DOHH2 (cell line): ENCODE measurements at regions not wholly inside any gene's neighbourhood (a gene's known extent, or its start where the extent isn't known, plus 50 kb on each side); places are given as distances from the start of the nearest gene placed in this dataset.

ENCODE experiments used
- H3F3A ChIP-seq: fragments of 200-600 bp; sonication (generic), shearing (Covaris generic); 2 replicates; pipeline ENCODE4 v1.6.0; 2016; ENCODE audit warnings: antibody characterized with exemption, mild to moderate bottlenecking; ENCODE audit not compliant: control insufficient read depth, insufficient read depth
- H3K27ac ChIP-seq: fragments of 200-600 bp; sonication (generic); 2 replicates; pipeline ENCODE4 v1.5.1; 2014; ENCODE audit warnings: low read depth, mild to moderate bottlenecking, low read length, moderate library complexity
- H3K27me3 ChIP-seq: fragments of 200-600 bp; sonication (generic); 2 replicates; pipeline ENCODE4 v1.6.1; 2014; ENCODE audit warnings: mild to moderate bottlenecking, low read length, mixed read lengths; ENCODE audit not compliant: control insufficient read depth
- H3K36me3 ChIP-seq: fragments of 200-600 bp; sonication (generic); 2 replicates; pipeline ENCODE4 v1.6.1; 2014; ENCODE audit warnings: mild to moderate bottlenecking, low read length, moderate library complexity, mixed read lengths; ENCODE audit not compliant: control insufficient read depth
- H3K4me1 ChIP-seq: fragments of 200-600 bp; sonication (generic); 2 replicates; pipeline ENCODE4 v1.6.1; 2014; ENCODE audit warnings: mild to moderate bottlenecking, low read length, mixed read lengths; ENCODE audit not compliant: control insufficient read depth
- H3K4me2 ChIP-seq: fragments of 200-600 bp; sonication (generic); 2 replicates; pipeline ENCODE4 v1.6.0; 2014; ENCODE audit warnings: mild to moderate bottlenecking, low read length, moderate library complexity
- H3K4me3 ChIP-seq: fragments of 200-600 bp; sonication (generic); 2 replicates; pipeline ENCODE4 v1.5.1; 2014; ENCODE audit warnings: mild to moderate bottlenecking, low read length, mixed read lengths
- H3K79me2 ChIP-seq: fragments of 200-600 bp; sonication (generic); 2 replicates; pipeline ENCODE4 v1.6.1; 2014; ENCODE audit warnings: mild to moderate bottlenecking, low read length, mixed read lengths; ENCODE audit not compliant: control insufficient read depth
- H3K9me2 ChIP-seq: fragments of 200-600 bp; sonication (generic); replicated peaks from 2 replicates; pipeline ENCODE4 v1.6.1; 2014; ENCODE audit warnings: mild to moderate bottlenecking, low read length, mixed read lengths; ENCODE audit not compliant: control insufficient read depth
- H3K9me3 ChIP-seq: fragments of 200-600 bp; sonication (generic); 2 replicates; pipeline ENCODE4 v1.6.1; 2014; ENCODE audit warnings: antibody characterized with exemption, low read length, mixed read lengths; ENCODE audit not compliant: control insufficient read depth, insufficient read depth
- H4K20me1 ChIP-seq: fragments of 200-600 bp; sonication (generic); 2 replicates; pipeline ENCODE4 v1.6.0; 2014; ENCODE audit warnings: low read depth, mild to moderate bottlenecking, antibody characterized with exemption, low read length, moderate library complexity; ENCODE audit not compliant: control insufficient read depth, insufficient read depth
- CTCF ChIP-seq: fragments of 200-600 bp; sonication (generic); IDR thresholded peaks from one replicate; pipeline ENCODE4 v1.5.1; 2014; ENCODE audit warnings: antibody characterized with exemption, mild to moderate bottlenecking, low read depth, low read length; ENCODE audit not compliant: poor library complexity, severe bottlenecking
- EZH2phosphoT487 ChIP-seq: fragments of 200-600 bp; sonication (generic); IDR thresholded peaks from 2 replicates; pipeline ENCODE4 v1.6.1; 2017; ENCODE audit warnings: borderline replicate concordance, mild to moderate bottlenecking, antibody characterized with exemption, low read length, moderate library complexity, mixed read lengths

- no peaks in the 10 kb centered on the region for H3F3A ChIP-seq
- TF ChIP-seq CTCF (no peak), EZH2phosphoT487 (no peak)
- H3K27ac ChIP-seq: no peak overlapping the region
- H3K9me3 ChIP-seq: no peaks in the 10 kb centered on the region
- H3K27me3 ChIP-seq: no peaks in the 10 kb centered on the region
- H3K36me3 ChIP-seq: no peaks in the 10 kb centered on the region
- no peaks in the 10 kb centered on the region for H4K20me1 ChIP-seq
- no peaks in the 10 kb centered on the region for H3K4me1 ChIP-seq
- no peak overlapping the region for H3K4me2 ChIP-seq
- no peaks in the 10 kb centered on the region for H3K9me2 ChIP-seq
- H3K79me2 ChIP-seq: no peaks in the 10 kb centered on the region
- H3K4me3 ChIP-seq: no peak overlapping the region
Observed at GRCh38 chr12:116384175-116384574, 106.7 kb upstream of the MED13L start.

GRCh38 chr12:116384691-116385485 lies 107.4 kb upstream of the MED13L start:
- H3K9me3 ChIP-seq: no peaks in the 10 kb centered on the region
- no peaks in the 10 kb centered on the region for H4K20me1 ChIP-seq
- H3K27me3 ChIP-seq: no peaks in the 10 kb centered on the region
- TF ChIP-seq CTCF: no peak
- H3K79me2 ChIP-seq: no peaks in the 10 kb centered on the region
- H3K9me2 ChIP-seq: no peaks in the 10 kb centered on the region
- no peak overlapping the region for H3K27ac ChIP-seq
- no peaks in the 10 kb centered on the region for H3K36me3 ChIP-seq
- no peaks in the 10 kb centered on the region for H3K4me1 ChIP-seq
- H3F3A ChIP-seq: no peaks in the 10 kb centered on the region
- no peak overlapping the region for H3K4me3 ChIP-seq
- no peak overlapping the region for H3K4me2 ChIP-seq

- H3K27me3 ChIP-seq: no peaks in the 10 kb centered on the region
- no peaks in the 10 kb centered on the region for H4K20me1 ChIP-seq
- no peaks in the 10 kb centered on the region for H3K79me2 ChIP-seq
- H3K9me2 ChIP-seq: no peaks in the 10 kb centered on the region
- no peak overlapping the region for H3K4me2 ChIP-seq
- no peaks in the 10 kb centered on the region for H3K4me1 ChIP-seq
- no peaks in the 10 kb centered on the region for H3F3A ChIP-seq
- no peaks in the 10 kb centered on the region for H3K9me3 ChIP-seq
- no peaks in the 10 kb centered on the region for H3K36me3 ChIP-seq
- TF ChIP-seq CTCF (no peak), EZH2phosphoT487 (no peak)
- no peak overlapping the region for H3K4me3 ChIP-seq
- no peak overlapping the region for H3K27ac ChIP-seq
Observed at GRCh38 chr12:116385486-116386217, 108.2 kb upstream of the MED13L start.
